22Rv1 (cell line): ENCODE measurements at regions not wholly inside any gene's neighbourhood (a gene's known extent, or its start where the extent isn't known, plus 50 kb on each side); places are given as distances from the start of the nearest gene placed in this dataset.
"Not testable (repeated sequence)": the region's sequence is repeated elsewhere in the genome, so short reads cannot be mapped to it uniquely, and the experiment has no call there.

Experiments
- H3K27ac ChIP-seq: fragments of 450-650 bp; 2 replicates; pipeline ENCODE4 v1.5.1; 2017
- ZFX ChIP-seq: fragments of 450-650 bp; IDR thresholded peaks from 2 replicates; pipeline ENCODE4 v1.6.1; 2017; ENCODE audit warnings: antibody characterized with exemption, borderline replicate concordance
- TF ChIP-seq, protein P1 (sequence below): fragments of 450-650 bp; IDR thresholded peaks from 2 replicates; pipeline ENCODE4 v1.5.1; 2017; ENCODE audit warnings: mild to moderate bottlenecking

DNA sequence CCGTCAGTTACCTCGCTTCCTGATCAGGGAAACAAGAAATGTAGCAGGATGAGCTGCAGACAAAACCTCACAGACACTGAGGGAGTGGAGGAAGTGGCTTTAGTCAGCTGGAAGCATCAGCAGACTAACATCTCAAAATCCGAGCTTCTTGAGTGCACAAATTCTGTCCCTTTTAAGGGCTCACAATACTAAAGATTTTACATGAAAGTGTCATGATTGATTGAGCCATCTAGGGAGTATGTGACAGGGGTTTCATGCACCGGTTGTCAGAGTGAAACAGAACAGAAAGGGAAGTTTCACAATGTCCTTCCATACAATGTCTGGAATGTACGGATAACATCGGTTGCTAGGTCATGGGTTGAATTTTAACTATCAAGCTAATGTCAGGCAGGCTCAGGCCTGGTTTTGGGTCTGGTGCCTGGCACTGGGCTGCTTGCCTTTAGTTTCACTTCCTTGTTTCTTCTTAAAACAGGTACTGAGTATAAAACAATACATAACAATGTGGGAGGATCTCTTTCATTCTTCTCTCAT, 1235.7 kb downstream of the CDY2B start:
- no peak overlapping the region for H3K27ac ChIP-seq
- no peak for TF ChIP-seq ZFX
- TF ChIP-seq, protein P1, sequence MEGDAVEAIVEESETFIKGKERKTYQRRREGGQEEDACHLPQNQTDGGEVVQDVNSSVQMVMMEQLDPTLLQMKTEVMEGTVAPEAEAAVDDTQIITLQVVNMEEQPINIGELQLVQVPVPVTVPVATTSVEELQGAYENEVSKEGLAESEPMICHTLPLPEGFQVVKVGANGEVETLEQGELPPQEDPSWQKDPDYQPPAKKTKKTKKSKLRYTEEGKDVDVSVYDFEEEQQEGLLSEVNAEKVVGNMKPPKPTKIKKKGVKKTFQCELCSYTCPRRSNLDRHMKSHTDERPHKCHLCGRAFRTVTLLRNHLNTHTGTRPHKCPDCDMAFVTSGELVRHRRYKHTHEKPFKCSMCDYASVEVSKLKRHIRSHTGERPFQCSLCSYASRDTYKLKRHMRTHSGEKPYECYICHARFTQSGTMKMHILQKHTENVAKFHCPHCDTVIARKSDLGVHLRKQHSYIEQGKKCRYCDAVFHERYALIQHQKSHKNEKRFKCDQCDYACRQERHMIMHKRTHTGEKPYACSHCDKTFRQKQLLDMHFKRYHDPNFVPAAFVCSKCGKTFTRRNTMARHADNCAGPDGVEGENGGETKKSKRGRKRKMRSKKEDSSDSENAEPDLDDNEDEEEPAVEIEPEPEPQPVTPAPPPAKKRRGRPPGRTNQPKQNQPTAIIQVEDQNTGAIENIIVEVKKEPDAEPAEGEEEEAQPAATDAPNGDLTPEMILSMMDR, result no peak

DNA sequence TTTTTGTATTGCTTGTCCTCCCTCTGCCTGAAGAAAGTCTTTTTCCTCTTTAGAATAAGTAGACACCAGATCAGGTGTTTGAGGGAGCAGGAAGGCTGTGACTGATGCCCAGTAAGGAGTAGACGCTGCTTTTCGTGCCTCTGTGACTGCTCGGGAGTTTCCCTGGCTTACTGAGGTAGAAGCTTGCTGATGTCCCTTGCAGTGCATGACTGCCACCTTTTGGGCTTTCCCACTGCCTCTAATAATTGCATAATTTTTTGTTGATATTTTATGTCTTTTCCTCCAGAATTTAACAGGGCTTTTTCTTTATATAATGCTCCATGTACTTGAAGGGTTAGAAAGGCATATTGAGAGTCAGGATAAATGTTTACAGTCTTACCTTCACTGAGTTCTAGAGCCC, 1240.2 kb downstream of the CDY2B start:
- TF ChIP-seq, protein P1, result no peak
- TF ChIP-seq ZFX, result no peak
- H3K27ac ChIP-seq, result no peak overlapping the region

DNA sequence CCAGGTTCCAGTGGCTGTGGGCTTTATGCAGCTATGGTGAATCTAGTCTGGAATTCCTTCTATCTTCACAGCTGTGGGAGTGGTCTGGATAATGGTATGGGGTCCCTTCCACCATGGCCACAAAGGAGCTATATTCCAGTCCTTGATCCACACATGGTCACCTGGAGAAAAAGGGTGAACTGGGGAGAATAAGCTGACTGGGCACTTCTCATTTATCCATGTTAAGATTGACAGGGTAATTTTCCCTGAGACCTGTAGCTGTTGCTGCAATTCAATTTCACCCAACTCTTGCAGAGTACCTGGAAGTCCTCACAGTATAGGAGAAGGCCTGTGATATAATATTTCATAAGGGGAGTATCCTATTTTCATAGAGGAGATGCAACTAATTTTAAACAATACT, 1241.3 kb downstream of the CDY2B start:
- not testable (repeated sequence) for H3K27ac ChIP-seq

DNA sequence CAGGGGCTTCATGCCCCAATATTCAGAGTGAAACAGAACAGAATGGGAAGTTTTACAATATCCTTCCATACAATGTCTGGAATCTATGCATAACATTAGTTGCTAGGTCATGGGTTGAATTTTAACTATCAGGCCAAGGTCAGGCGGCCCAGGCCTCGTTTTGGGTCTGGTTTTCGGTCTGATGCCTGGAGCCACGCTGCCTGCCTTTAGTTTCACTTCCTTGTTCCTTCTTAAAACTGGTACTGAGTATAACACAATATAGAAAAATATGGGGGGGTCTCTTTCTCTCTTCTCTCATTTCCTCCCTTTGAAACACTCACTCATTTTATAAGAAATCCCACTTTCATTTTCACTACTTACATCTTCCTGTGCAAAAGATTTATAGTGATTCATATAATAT, 1243.8 kb downstream of the CDY2B start:
- H3K27ac ChIP-seq, result no peak overlapping the region
- TF ChIP-seq, protein P1, result no peak
- no peak for TF ChIP-seq ZFX

DNA sequence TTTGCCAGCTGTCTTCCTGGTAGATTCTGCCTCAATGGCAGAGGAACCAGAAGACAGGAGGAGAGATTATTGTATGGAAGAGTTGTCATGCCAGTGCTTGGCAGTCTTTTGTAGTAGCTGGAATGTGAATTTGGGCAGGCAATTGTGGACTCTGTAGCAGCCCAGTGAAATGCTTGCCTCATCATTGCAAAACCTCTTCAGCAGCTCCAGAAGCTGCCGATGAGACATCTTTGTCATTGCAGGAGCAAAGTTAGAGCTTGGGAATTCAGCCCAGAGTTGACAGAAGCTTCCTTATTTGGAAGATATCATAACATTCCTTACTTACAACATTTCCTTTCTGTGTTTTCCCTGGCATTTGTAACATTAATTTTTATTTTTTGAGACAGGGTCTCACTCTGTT, 1250.9 kb downstream of the CDY2B start:
- H3K27ac ChIP-seq, result no peak overlapping the region
- TF ChIP-seq, protein P1, result no peak
- no peak for TF ChIP-seq ZFX

DNA sequence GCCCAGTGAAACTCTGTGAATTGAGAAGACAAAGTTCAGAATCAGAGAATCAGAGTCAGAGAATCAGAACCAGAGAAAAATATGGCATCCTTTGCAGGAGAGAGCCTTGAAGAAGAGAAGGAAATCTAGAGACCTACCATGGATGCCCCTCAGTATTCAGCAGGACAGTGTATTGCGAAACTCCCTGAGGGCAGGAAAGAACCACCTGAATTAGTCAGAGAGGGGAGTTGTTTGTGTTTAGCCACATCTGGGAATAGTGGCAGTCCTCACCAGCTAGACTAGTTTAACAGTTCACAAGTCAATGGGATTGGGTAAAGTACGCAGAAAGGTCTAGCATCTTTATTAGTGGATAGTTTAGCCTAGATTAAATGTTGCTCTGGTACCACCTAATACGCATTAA, 1252.9 kb downstream of the CDY2B start:
- TF ChIP-seq ZFX, result no peak
- TF ChIP-seq, protein P1, result no peak
- H3K27ac ChIP-seq, result no peak overlapping the region

DNA sequence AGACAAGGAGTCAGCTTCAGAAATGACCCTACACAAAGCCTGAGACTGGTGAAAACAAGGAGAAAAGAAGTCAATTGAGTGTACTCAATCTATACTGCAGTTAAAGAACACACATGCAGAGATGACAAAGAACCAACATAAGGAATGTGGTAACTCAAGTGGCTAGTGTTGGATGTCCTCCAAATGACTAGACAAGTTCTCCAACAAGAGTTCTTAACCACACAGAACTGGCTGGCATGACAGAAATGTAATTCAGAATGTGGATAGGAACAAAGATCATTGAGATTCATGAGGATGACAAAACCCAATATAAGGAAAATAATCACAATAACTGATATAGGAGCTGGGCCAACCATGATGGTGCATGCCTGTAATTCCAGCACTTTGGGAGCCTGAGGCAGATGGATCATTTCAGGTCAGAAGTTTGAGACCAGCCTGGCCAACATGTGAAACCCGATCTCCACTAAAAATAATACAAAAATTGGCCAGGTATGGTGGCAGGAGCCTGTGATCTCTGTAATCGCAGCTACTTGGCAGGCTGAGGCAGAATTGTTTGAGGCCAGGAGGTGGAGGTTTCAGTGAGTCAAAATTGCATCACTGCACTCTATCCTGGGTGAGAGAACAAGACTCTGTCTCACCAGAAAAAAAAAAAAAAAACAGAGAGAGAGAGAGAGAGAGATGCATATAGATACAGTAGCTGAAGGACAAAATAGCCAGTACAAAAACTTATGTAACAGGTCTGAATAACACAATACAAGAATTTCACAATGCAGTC, 1263.6 kb downstream of the CDY2B start:
- no peak overlapping the region for H3K27ac ChIP-seq

More for the DNA sequence above, 1263.6 kb downstream of the CDY2B start:
- no peak for TF ChIP-seq ZFX
- TF ChIP-seq, protein P1, result no peak
